IMR-90 (cell line): ENCODE measurements at regions not wholly inside any gene's neighbourhood (a gene's known extent, or its start where the extent isn't known, plus 50 kb on each side); places are given as distances from the start of the nearest gene placed in this dataset.

Source experiments
- BHLHE40 ChIP-seq: fragments of 150-350 bp; IDR thresholded peaks from 2 replicates; pipeline ENCODE4 v1.6.1; 2016; ENCODE audit warnings: mild to moderate bottlenecking, low read depth, low read length
- CEBPB ChIP-seq: IDR thresholded peaks from 2 replicates; pipeline ENCODE4 v1.6.1; 2012; ENCODE audit warnings: low read depth, low read length, improper control_type of control experiment
- CHD1 ChIP-seq: IDR thresholded peaks from 2 replicates; pipeline ENCODE4 v1.6.1; 2012; ENCODE audit warnings: low read depth, low read length, improper control_type of control experiment
- FOS ChIP-seq: fragments of 150-350 bp; IDR thresholded peaks from 2 replicates; pipeline ENCODE4 v1.6.1; 2016; ENCODE audit warnings: low read depth, low read length
- MAZ ChIP-seq: IDR thresholded peaks from 2 replicates; pipeline ENCODE4 v1.6.1; 2012; ENCODE audit warnings: low read depth, mild to moderate bottlenecking, low read length, improper control_type of control experiment, moderate library complexity, borderline replicate concordance
- MXI1 ChIP-seq: IDR thresholded peaks from 2 replicates; pipeline ENCODE4 v1.6.1; 2012; ENCODE audit warnings: low read depth, mild to moderate bottlenecking, low read length, moderate library complexity, borderline replicate concordance
- POLR2A ChIP-seq: IDR thresholded peaks from 2 replicates; pipeline ENCODE4 v1.6.1; 2012; ENCODE audit warnings: mild to moderate bottlenecking, low read depth, low read length
- RAD21 ChIP-seq: IDR thresholded peaks from 2 replicates; pipeline ENCODE4 v1.6.1; 2012; ENCODE audit warnings: low read length, improper control_type of control experiment
- RCOR1 ChIP-seq: IDR thresholded peaks from 2 replicates; pipeline ENCODE4 v1.6.1; 2012; ENCODE audit warnings: mild to moderate bottlenecking, low read length, improper control_type of control experiment; ENCODE audit not compliant: insufficient replicate concordance
- RFX5 ChIP-seq: IDR thresholded peaks from 2 replicates; pipeline ENCODE4 v1.8.0; 2012; ENCODE audit warnings: low read depth, mild to moderate bottlenecking, low read length, moderate library complexity
- TF ChIP-seq, protein P1 (sequence below): conservative IDR thresholded peaks from 2 replicates; pipeline ENCODE4 v1.5.1; 2012; ENCODE audit warnings: mild to moderate bottlenecking, low read depth, low read length, improper control_type of control experiment
- TF ChIP-seq, protein P2 (sequence below): fragments of 150-350 bp; IDR thresholded peaks from 2 replicates; pipeline ENCODE4 v1.6.1; 2017; ENCODE audit warnings: mild to moderate bottlenecking, antibody characterized with exemption, low read length, low read depth

DNA sequence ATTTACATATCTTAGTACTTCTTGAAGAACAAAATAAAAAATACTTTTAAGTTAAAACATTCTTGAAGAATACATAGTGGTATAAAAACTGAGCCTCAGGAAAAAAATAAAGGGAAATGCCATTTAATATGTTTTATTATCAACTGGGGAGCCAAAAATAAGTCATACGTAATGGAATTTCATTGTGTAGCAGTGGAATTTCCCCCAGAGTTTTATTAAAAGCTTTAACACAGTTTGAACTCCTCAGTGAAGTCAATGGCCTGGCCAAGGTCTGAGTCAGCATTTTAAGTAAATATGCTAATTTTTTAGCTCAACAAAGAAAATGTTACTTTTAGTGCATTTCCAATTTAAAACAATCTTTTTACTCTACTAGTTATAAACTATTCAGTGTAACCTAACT is 350.1 kb upstream of the ATP2B1 start:
- TF ChIP-seq, protein P1, sequence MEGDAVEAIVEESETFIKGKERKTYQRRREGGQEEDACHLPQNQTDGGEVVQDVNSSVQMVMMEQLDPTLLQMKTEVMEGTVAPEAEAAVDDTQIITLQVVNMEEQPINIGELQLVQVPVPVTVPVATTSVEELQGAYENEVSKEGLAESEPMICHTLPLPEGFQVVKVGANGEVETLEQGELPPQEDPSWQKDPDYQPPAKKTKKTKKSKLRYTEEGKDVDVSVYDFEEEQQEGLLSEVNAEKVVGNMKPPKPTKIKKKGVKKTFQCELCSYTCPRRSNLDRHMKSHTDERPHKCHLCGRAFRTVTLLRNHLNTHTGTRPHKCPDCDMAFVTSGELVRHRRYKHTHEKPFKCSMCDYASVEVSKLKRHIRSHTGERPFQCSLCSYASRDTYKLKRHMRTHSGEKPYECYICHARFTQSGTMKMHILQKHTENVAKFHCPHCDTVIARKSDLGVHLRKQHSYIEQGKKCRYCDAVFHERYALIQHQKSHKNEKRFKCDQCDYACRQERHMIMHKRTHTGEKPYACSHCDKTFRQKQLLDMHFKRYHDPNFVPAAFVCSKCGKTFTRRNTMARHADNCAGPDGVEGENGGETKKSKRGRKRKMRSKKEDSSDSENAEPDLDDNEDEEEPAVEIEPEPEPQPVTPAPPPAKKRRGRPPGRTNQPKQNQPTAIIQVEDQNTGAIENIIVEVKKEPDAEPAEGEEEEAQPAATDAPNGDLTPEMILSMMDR = no peak
- TF ChIP-seq RAD21 (no peak), POLR2A (no peak), RCOR1 (no peak), MXI1 (no peak), RFX5 (no peak), CEBPB (no peak), CHD1 (no peak), BHLHE40 (no peak), MAZ (no peak), FOS (0 out of 2 replicates have a peak, but pooled peaks have one; percentile 39)
- TF ChIP-seq, protein P2, sequence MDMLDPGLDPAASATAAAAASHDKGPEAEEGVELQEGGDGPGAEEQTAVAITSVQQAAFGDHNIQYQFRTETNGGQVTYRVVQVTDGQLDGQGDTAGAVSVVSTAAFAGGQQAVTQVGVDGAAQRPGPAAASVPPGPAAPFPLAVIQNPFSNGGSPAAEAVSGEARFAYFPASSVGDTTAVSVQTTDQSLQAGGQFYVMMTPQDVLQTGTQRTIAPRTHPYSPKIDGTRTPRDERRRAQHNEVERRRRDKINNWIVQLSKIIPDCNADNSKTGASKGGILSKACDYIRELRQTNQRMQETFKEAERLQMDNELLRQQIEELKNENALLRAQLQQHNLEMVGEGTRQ = no peak
